Uterus (tissue), 3 donors: ENCODE measurements at regions not wholly inside any gene's neighbourhood (a gene's known extent, or its start where the extent isn't known, plus 50 kb on each side); places are given as distances from the start of the nearest gene placed in this dataset.
A peak's percentile ranks its signal among the peaks of the same experiment; 100 is the strongest.

Experiments
- DNase-seq, 2 donors: peaks; one replicate each; pipeline ENCODE4 v3.0.0-alpha.2; 2019 to 2020
- H3K27ac ChIP-seq, 2 donors: fragments of 200-600 bp; sonication (generic); 1 replicate in 1 of 2; 2 replicates in 1 of 2; pipeline ENCODE4 v1.5.1; 2016 to 2018
- H3K27me3 ChIP-seq, 2 donors: fragments of 200-600 bp; sonication (generic); one replicate each; pipeline ENCODE4 v1.5.1; 2018 to 2019; ENCODE audit warnings: control low read depth in 1 of 2
- H3K36me3 ChIP-seq, 2 donors: fragments of 200-600 bp; sonication (generic); one replicate each; pipeline ENCODE4 v1.5.1; 2019; ENCODE audit warnings: control low read depth in 1 of 2
- H3K4me1 ChIP-seq, 2 donors: fragments of 200-600 bp; sonication (generic); one replicate each; pipeline ENCODE4 v1.5.1; 2018 to 2019; ENCODE audit warnings: control low read depth in 1 of 2
- H3K4me3 ChIP-seq, 2 donors: fragments of 200-600 bp; sonication (generic); 1 replicate in 1 of 2; 2 replicates in 1 of 2; pipeline ENCODE4 v1.5.1; 2018 to 2019; ENCODE audit warnings: mild to moderate bottlenecking in 1 of 2
- H3K9me3 ChIP-seq, 2 donors: fragments of 200-600 bp; sonication (generic); one replicate each; pipeline ENCODE4 v1.5.1; 2019; ENCODE audit warnings: control low read depth in 1 of 2
- POLR2A ChIP-seq, 2 donors: fragments of 450-650 bp; IDR thresholded peaks; one replicate each; pipeline ENCODE4 v1.6.1; 2016; ENCODE audit warnings: antibody characterized with exemption in 2 of 2, mild to moderate bottlenecking in 1 of 2, moderate library complexity in 1 of 2
- intact Hi-C: fragments of 100-400 bp; cut with DNase I; formaldehyde crosslinking; loops from one replicate; pipeline ENCODE4 v1.15.1; 2023; ENCODE audit warnings: low total_unique reads
- TF ChIP-seq, protein P1 (sequence below), 4 experiments: fragments of 200-600 bp in 2 of 4; fragments of 450-650 bp in 2 of 4; sonication (generic) in 2 of 4; IDR thresholded peaks; one replicate each; pipeline ENCODE4 v1.5.1; 2016 to 2019; ENCODE audit warnings: antibody characterized with exemption in 4 of 4, mild to moderate bottlenecking in 2 of 4, moderate library complexity in 1 of 4
- donor health status: DM: yes; HTN: yes; CAD: no.

DNA sequence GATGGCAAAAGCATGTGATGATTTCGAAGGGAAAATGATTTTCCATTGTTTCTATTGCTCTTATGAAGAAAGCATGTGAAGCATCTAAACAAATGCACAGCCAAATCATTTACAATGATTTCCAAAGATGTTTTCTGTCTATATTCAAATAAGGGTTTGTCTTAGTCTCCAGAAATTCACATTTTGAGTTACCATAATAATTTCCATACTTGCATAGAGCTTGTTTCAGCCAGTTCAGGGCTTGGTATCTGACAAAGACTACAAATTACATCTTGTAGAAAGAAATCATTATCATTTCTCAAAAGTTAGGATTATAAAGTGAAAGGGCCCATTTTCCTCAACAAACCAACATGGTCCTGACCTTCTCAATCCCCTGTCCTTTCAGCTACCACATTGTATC, 74.4 kb upstream of the PLEKHG1 start:
- no peak overlapping the region for H3K4me3 ChIP-seq
- intact Hi-C loops = no loop called here
- TF ChIP-seq, protein P1, sequence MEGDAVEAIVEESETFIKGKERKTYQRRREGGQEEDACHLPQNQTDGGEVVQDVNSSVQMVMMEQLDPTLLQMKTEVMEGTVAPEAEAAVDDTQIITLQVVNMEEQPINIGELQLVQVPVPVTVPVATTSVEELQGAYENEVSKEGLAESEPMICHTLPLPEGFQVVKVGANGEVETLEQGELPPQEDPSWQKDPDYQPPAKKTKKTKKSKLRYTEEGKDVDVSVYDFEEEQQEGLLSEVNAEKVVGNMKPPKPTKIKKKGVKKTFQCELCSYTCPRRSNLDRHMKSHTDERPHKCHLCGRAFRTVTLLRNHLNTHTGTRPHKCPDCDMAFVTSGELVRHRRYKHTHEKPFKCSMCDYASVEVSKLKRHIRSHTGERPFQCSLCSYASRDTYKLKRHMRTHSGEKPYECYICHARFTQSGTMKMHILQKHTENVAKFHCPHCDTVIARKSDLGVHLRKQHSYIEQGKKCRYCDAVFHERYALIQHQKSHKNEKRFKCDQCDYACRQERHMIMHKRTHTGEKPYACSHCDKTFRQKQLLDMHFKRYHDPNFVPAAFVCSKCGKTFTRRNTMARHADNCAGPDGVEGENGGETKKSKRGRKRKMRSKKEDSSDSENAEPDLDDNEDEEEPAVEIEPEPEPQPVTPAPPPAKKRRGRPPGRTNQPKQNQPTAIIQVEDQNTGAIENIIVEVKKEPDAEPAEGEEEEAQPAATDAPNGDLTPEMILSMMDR (IDR thresholded peaks at IDR 0.05) = no peak
- TF ChIP-seq POLR2A (IDR thresholded peaks at IDR 0.05) = no peak
- DNase-seq = no peak
- no peak overlapping the region for H3K27ac ChIP-seq
- no peaks in the 10 kb centered on the region for H3K27me3 ChIP-seq
- no peaks in the 10 kb centered on the region for H3K9me3 ChIP-seq
- no peaks in the 10 kb centered on the region for H3K36me3 ChIP-seq
- H3K4me1 ChIP-seq = peaks cover 0 to 10% of the 10 kb centered on the region in 2 donors

- H3K27ac ChIP-seq = no peak overlapping the region
- H3K4me1 ChIP-seq = peaks cover 0 to 10% of the 10 kb centered on the region in 2 donors
- peak; percentile 45 to 61 for DNase-seq
- H3K9me3 ChIP-seq = no peaks in the 10 kb centered on the region
- intact Hi-C loops = no loop called here
- no peaks in the 10 kb centered on the region for H3K36me3 ChIP-seq
- TF ChIP-seq, protein P1 (IDR thresholded peaks at IDR 0.05) = no peak
- no peak for TF ChIP-seq POLR2A (IDR thresholded peaks at IDR 0.05)
- no peak overlapping the region for H3K4me3 ChIP-seq
- H3K27me3 ChIP-seq = no peaks in the 10 kb centered on the region
Observed at GRCh38 chr6:150527100-150527499, 72.6 kb upstream of the PLEKHG1 start.

DNA sequence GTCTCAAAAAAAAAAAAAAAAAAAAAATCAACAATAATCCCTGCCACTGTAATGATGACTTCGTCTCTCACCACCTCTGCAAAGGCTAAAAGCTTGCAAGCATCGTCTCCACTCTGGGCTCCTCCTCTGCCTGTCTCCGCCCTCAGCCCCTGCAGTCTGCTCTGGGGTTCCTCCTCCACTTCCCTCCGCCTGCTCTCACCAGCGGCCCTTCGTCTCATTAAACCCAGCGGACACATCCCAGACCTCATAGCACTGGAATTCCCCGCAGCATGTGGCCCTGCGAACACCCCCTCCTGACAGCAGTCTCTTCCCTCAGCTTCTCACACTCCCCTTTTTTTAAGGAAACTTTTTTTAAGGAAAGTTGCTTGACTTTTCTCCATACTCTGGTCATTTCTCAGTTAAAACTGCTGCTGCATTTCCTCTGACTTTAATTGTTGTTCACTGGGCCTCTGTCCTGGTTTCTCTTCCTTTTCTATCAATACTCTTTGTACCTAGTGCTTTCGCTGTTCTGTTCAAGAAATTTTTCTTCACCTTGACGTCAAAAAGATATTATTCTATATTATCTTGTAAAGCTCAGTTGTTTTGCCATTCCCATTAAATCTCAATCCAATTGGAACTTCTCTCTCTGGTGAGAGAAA, 70.9 kb upstream of the PLEKHG1 start:
- Histone ChIP-seq H3K9me3 (no peaks in the 10 kb centered on the region), H3K4me1 (peaks cover 0 to 10% of the 10 kb centered on the region in 2 donors), H3K27ac (peak overlapping the region; percentile 72 to 76), H3K36me3 (no peaks in the 10 kb centered on the region), H3K27me3 (no peaks in the 10 kb centered on the region), H3K4me3 (no peak overlapping the region)
- TF ChIP-seq, protein P1 (IDR thresholded peaks at IDR 0.05) = no peak
- TF ChIP-seq POLR2A (IDR thresholded peaks at IDR 0.05) = no peak
- DNase-seq = peak; percentile 72 to 73
- intact Hi-C loops = no loop called here

- Histone ChIP-seq H3K4me1 (peaks cover 0 to 10% of the 10 kb centered on the region in 2 donors), H3K27ac (no peak overlapping the region), H3K9me3 (no peaks in the 10 kb centered on the region), H3K4me3 (no peak overlapping the region), H3K27me3 (no peaks in the 10 kb centered on the region), H3K36me3 (no peaks in the 10 kb centered on the region)
- intact Hi-C loops = no loop called here
- no peak for TF ChIP-seq POLR2A (IDR thresholded peaks at IDR 0.05)
- TF ChIP-seq, protein P1 (IDR thresholded peaks at IDR 0.05) = no peak
- no peak for DNase-seq
Observed at GRCh38 chr6:150529646-150530045, 70.0 kb upstream of the PLEKHG1 start.

DNA sequence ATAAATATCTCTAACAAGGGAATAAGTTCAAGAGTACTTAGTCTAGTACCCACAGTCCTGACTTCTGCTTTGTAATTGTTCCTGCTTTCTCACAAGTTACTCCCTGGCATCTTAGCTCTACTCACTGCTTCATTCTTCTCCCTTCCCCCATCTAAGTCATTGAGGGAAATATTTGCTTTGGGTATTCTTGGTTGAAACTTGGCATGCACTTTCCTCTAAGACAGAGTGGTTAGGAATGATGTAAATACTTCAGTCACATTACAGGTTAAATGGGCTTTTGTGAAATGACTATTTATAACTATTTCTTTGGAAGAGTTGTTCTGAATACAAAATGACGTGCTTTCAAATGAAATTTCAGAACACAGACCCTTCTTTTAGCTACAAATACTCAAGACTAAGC, 67.7 kb upstream of the PLEKHG1 start:
- no peaks in the 10 kb centered on the region for H3K36me3 ChIP-seq
- intact Hi-C loops = no loop called here
- no peaks in the 10 kb centered on the region for H3K9me3 ChIP-seq
- no peak overlapping the region for H3K27ac ChIP-seq
- no peaks in the 10 kb centered on the region for H3K27me3 ChIP-seq
- no peak for TF ChIP-seq POLR2A (IDR thresholded peaks at IDR 0.05)
- TF ChIP-seq, protein P1 (IDR thresholded peaks at IDR 0.05) = no peak
- no peak overlapping the region for H3K4me3 ChIP-seq
- no peak for DNase-seq
- H3K4me1 ChIP-seq = peaks cover 0 to 10% of the 10 kb centered on the region in 2 donors
